ENCODE measurements at regions not wholly inside any gene's neighbourhood (a gene's known extent, or its start where the extent isn't known, plus 50 kb on each side); places are given as distances from the start of the nearest gene placed in this dataset.

DNA sequence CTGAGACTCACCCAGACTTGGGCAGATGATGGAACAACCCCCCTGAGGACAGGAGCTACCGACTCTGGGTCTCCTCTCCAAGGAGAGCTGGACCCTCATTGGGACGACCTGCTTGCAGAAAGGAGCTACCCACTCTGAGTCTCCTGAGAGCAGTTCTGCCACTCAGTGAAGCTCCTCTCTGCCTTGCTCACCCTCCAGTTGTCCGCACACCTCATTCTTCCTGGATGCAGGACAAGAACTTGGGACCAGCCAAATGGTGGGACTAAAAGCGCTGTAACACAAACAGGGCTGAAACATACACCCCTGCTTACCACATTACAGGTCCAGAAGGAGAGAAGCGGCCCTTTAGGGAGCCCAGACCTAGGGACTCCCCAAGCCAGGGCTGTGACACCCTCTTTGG, 124.9 kb upstream of the CCDC150 start:
- no peaks in the 10 kb centered on the region; the same call in 1 of the 2 replicates for H3K27me3 Mint-ChIP-seq (ENCODE audit: low read depth)
- DNase-seq: no peak
- no peaks in the 10 kb centered on the region for H3K9me3 ChIP-seq (ENCODE audit: control insufficient read depth, low read depth, low read length)
- no peaks in the 10 kb centered on the region for H3K79me2 ChIP-seq (ENCODE audit: insufficient read depth, low read length)
- no peak overlapping the region for H4K5ac ChIP-seq (ENCODE audit: insufficient read length, low read depth, low read length)
- no peak overlapping the region for H3K4me3 Mint-ChIP-seq
- H3K4me2 ChIP-seq (ENCODE audit: insufficient read depth, insufficient read length, low read length): no peak overlapping the region
- no peak overlapping the region; the same call in 1 of the 2 replicates for H3K4ac ChIP-seq (ENCODE audit: low read depth, low read length)
- no peak overlapping the region for H2BK12ac ChIP-seq (ENCODE audit: insufficient read length, low read depth, low read length)
- no peaks in the 10 kb centered on the region for H4K20me1 ChIP-seq (ENCODE audit: control insufficient read depth, insufficient read depth, insufficient read length)
- H3K4me1 ChIP-seq (ENCODE audit: insufficient read depth, low read length): no peaks in the 10 kb centered on the region; the same call in 1 of the 2 replicates
- peaks cover 4% of the 10 kb centered on the region for H3K23me2 ChIP-seq (ENCODE audit: insufficient read length, low read depth, low read length, poor library complexity, severe bottlenecking)
- no peak overlapping the region for H3K23ac ChIP-seq (ENCODE audit: insufficient read length, low read depth, low read length)
- no peak overlapping the region for H3K14ac ChIP-seq (ENCODE audit: insufficient read depth, low read length)
- H4K91ac ChIP-seq (ENCODE audit: insufficient read length, low read depth, low read length): no peak overlapping the region
- H4K8ac ChIP-seq (replicated peaks; ENCODE audit: insufficient read length, low read depth, low read length): no peak overlapping the region
- peaks cover 5 to 13% of the 10 kb centered on the region in 2 experiments for H3K4me1 Mint-ChIP-seq
- no peak overlapping the region for H3K18ac ChIP-seq (ENCODE audit: insufficient read length, low read depth, low read length)
- no peak overlapping the region for H3K9ac ChIP-seq (ENCODE audit: extremely low read depth, insufficient read length, low read length)
- H3K56ac ChIP-seq (ENCODE audit: insufficient read length, low read depth, low read length): no peak overlapping the region
- no peak overlapping the region for H2AK5ac ChIP-seq (ENCODE audit: insufficient read length, low read length)
- H3T11ph ChIP-seq (ENCODE audit: low read length): no peak overlapping the region
- H3K27ac Mint-ChIP-seq: no peak overlapping the region
- H2BK120ac ChIP-seq (ENCODE audit: low read depth, low read length, poor library complexity, severe bottlenecking): no peak overlapping the region
- no peaks in the 10 kb centered on the region for H3K27me3 ChIP-seq (ENCODE audit: insufficient read depth, low read length)
- TF ChIP-seq, protein P1, sequence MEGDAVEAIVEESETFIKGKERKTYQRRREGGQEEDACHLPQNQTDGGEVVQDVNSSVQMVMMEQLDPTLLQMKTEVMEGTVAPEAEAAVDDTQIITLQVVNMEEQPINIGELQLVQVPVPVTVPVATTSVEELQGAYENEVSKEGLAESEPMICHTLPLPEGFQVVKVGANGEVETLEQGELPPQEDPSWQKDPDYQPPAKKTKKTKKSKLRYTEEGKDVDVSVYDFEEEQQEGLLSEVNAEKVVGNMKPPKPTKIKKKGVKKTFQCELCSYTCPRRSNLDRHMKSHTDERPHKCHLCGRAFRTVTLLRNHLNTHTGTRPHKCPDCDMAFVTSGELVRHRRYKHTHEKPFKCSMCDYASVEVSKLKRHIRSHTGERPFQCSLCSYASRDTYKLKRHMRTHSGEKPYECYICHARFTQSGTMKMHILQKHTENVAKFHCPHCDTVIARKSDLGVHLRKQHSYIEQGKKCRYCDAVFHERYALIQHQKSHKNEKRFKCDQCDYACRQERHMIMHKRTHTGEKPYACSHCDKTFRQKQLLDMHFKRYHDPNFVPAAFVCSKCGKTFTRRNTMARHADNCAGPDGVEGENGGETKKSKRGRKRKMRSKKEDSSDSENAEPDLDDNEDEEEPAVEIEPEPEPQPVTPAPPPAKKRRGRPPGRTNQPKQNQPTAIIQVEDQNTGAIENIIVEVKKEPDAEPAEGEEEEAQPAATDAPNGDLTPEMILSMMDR (conservative IDR thresholded peaks at IDR 0.05): no peak
- no peak overlapping the region for H2AFZ ChIP-seq (ENCODE audit: low read length)
- H2BK20ac ChIP-seq (ENCODE audit: low read depth, low read length, poor library complexity, severe bottlenecking): no peak overlapping the region
- no peaks in the 10 kb centered on the region for H3K9me3 Mint-ChIP-seq
- no peak overlapping the region for H2BK15ac ChIP-seq (ENCODE audit: low read depth, low read length)
- H3K36me3 Mint-ChIP-seq (ENCODE audit: insufficient read depth in 1 of 3, low read depth in 3 of 3): no peaks in the 10 kb centered on the region
- WGBS (ENCODE audit: extremely low coverage, insufficient read length, low lambda C conversion rate): no CpG with 5 or more reads among the region's 5 CpGs
- H3K27ac ChIP-seq (ENCODE audit: insufficient read length, low read depth, low read length): no peak overlapping the region
- no peak overlapping the region for H2BK5ac ChIP-seq (ENCODE audit: insufficient read length, low read length)
- H3K79me1 ChIP-seq (ENCODE audit: insufficient read depth, low read depth, low read length, poor library complexity, severe bottlenecking): no peaks in the 10 kb centered on the region

Data from H9 (cell line).